ENCODE measurements at regions not wholly inside any gene's neighbourhood (a gene's known extent, or its start where the extent isn't known, plus 50 kb on each side); places are given as distances from the start of the nearest gene placed in this dataset.

DNA sequence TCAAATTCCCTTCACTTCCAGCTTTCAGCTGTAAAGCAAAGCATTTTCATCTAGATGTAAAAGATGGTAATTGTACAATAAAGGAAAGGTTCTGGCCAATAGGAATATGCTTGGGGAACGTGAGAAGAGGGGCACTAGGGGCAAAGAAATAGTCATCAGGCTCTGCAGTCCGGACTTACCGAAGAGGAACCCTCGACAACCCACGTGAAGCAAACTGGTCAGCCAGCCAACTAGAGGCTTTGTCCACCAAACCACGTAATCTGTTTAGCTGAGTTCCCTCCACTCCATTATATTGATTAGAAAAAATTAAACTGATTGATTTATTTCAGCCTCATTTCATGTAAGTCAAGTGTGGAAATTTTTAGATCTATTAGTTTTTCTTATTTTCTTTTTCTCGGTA is 300.4 kb upstream of the FANCL start:
- in situ Hi-C loops (cut with HindIII; ENCODE audit: low pct_unique_long_range_greater_than_20kb, low sequenced_read_pairs): no loop called here
- no peak for TF ChIP-seq JUND (IDR thresholded peaks at IDR 0.05; ENCODE audit: low read depth)

GRCh38 chr2:58540681-58541080 is 299.6 kb upstream of the FANCL start:
- no peak for TF ChIP-seq JUND (IDR thresholded peaks at IDR 0.05; ENCODE audit: low read depth)
- in situ Hi-C loops (cut with HindIII; ENCODE audit: low pct_unique_long_range_greater_than_20kb, low sequenced_read_pairs): no loop called here
- DNase-seq (ENCODE audit: low read depth in 1 of 2, low spot score in 1 of 2): no peak

More for the DNA sequence above, 300.4 kb upstream of the FANCL start:
- no peak for DNase-seq (ENCODE audit: low read depth in 1 of 2, low spot score in 1 of 2)

DNA sequence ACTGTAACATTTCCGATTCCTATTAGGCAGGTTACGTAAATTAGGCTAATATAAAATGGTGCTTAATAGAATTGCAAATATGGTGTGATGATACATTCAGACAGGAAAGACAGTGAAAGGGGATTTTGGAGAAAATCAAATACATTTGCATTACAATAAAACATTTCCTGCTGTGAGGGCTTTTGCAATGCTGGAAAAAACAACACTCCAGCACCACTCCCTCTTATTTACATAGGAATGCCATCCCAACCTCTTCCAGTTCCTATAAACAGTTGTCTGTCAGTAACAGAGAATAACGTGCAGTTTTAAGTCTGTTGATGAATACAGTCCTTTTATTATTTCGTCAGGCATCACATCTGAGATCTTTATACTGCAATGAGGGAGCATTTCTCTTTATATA is 298.8 kb upstream of the FANCL start:
- in situ Hi-C loops (cut with HindIII; ENCODE audit: low pct_unique_long_range_greater_than_20kb, low sequenced_read_pairs): no loop called here
- DNase-seq (ENCODE audit: low read depth in 1 of 2, low spot score in 1 of 2): no peak
- no peak for TF ChIP-seq JUND (IDR thresholded peaks at IDR 0.05; ENCODE audit: low read depth)

- no peak for TF ChIP-seq JUND (IDR thresholded peaks at IDR 0.05; ENCODE audit: low read depth)
- in situ Hi-C loops (cut with HindIII; ENCODE audit: low pct_unique_long_range_greater_than_20kb, low sequenced_read_pairs): no loop called here
- DNase-seq (ENCODE audit: low read depth in 1 of 2, low spot score in 1 of 2): no peak
These were observed 294.9 kb upstream of the FANCL start for GRCh38 chr2:58535990-58536389.

- DNase-seq (ENCODE audit: low read depth in 1 of 2, low spot score in 1 of 2): no peak
- TF ChIP-seq JUND (IDR thresholded peaks at IDR 0.05; ENCODE audit: low read depth): no peak
- in situ Hi-C loops (cut with HindIII; ENCODE audit: low pct_unique_long_range_greater_than_20kb, low sequenced_read_pairs): no loop called here
These were observed 294.1 kb upstream of the FANCL start for GRCh38 chr2:58535182-58535581.

- in situ Hi-C loops (cut with HindIII; ENCODE audit: low pct_unique_long_range_greater_than_20kb, low sequenced_read_pairs): no loop called here
- TF ChIP-seq JUND (IDR thresholded peaks at IDR 0.05; ENCODE audit: low read depth): no peak
- DNase-seq (ENCODE audit: low read depth in 1 of 2, low spot score in 1 of 2): peak in 1 of 2 experiments; percentile 6
These were observed 292.3 kb upstream of the FANCL start for GRCh38 chr2:58533376-58533775.

GRCh38 chr2:58532641-58533040 is 291.5 kb upstream of the FANCL start:
- DNase-seq (ENCODE audit: low read depth in 1 of 2, low spot score in 1 of 2): peak in 1 of 2 experiments; percentile 86
- in situ Hi-C loops (cut with HindIII; ENCODE audit: low pct_unique_long_range_greater_than_20kb, low sequenced_read_pairs): no loop called here
- TF ChIP-seq JUND (IDR thresholded peaks at IDR 0.05; ENCODE audit: low read depth): no peak

DNA sequence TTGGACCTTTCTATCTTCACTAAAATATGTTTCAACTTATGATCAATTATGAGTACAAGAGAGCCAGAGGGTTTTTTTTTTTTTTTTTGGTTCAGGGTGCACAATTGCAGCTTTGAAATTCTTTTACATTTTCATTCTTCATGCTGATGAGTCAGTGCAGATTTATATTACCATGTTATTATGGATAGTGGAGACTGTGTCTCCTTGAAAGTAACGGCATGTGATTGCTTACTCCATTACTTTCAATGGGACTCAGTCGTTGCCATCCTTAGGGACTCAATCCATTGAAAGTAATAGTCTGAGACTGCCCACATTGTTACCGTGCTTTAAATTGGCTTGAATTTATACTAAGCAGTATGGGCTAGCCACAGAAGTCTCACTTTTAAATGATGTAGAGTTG is 286.5 kb upstream of the FANCL start:
- no peak for DNase-seq (ENCODE audit: low read depth in 1 of 2, low spot score in 1 of 2)
- TF ChIP-seq JUND (IDR thresholded peaks at IDR 0.05; ENCODE audit: low read depth): no peak
- in situ Hi-C loops (cut with HindIII; ENCODE audit: low pct_unique_long_range_greater_than_20kb, low sequenced_read_pairs): no loop called here

- in situ Hi-C loops (cut with HindIII; ENCODE audit: low pct_unique_long_range_greater_than_20kb, low sequenced_read_pairs): no loop called here
- no peak for TF ChIP-seq JUND (IDR thresholded peaks at IDR 0.05; ENCODE audit: low read depth)
- no peak for DNase-seq (ENCODE audit: low read depth in 1 of 2, low spot score in 1 of 2)
These were observed 280.9 kb upstream of the FANCL start for GRCh38 chr2:58521803-58522554.

DNA sequence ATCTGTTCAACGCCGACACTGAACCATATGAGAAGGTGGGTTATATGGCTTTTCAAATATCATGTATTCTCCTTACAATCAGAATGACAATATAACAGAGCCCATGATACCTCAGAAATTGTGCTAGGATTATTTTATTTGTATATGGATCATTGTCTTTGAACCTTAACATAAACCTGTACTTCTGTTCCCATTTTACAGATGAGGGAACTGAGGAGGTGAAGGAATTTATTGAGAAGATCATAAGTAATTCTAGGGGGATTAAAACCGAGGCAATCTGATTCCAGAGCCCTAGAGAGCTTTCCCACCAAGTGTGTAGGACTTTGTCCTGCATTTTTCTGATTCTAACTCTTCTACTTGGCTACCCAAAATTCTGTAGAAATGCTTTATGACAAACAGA is 279.8 kb upstream of the FANCL start:
- TF ChIP-seq JUND (IDR thresholded peaks at IDR 0.05; ENCODE audit: low read depth): no peak
- DNase-seq (ENCODE audit: low read depth in 1 of 2, low spot score in 1 of 2): no peak
- in situ Hi-C loops (cut with HindIII; ENCODE audit: low pct_unique_long_range_greater_than_20kb, low sequenced_read_pairs): no loop called here

DNA sequence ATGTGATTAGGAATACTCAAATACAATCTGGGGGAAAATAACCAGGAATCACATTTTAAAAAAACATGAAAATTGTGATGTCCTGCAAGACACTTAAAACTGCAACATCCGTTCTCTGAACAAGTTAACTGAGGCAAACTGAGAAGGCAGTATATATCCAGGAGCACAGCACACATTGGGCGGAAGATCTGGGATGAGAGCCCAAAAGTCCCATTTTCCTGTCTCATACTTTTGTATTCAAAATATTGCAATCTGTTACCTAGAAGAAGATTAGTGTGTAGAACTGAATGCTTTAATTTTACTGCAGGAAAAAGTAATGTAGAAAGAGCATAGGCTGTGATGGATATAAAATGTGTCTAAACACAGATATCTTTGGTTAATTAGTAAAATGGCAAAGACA is 276.8 kb upstream of the FANCL start:
- in situ Hi-C loops (cut with HindIII; ENCODE audit: low pct_unique_long_range_greater_than_20kb, low sequenced_read_pairs): no loop called here
- DNase-seq (ENCODE audit: low read depth in 1 of 2, low spot score in 1 of 2): no peak
- TF ChIP-seq JUND (IDR thresholded peaks at IDR 0.05; ENCODE audit: low read depth): no peak

DNA sequence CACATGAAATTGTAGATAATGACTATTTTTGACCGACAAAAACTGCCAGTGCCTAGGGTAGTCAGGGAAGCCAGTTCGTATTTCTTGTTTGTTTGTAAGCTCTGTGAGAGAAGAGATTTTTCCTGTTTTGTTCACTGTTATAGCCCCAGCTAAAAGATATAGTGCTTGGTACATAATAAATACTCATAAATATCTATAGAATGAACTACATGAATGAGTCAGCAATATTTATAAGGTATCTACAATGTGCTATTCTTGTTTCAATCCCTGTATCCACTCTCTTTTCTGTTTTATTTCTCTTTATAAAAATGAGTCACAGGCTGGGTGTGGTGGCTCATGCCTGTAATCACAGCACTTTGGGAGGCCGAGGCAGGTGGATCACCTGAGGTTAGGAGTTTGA is 275.6 kb upstream of the FANCL start:
- no peak for TF ChIP-seq JUND (IDR thresholded peaks at IDR 0.05; ENCODE audit: low read depth)
- no peak for DNase-seq (ENCODE audit: low read depth in 1 of 2, low spot score in 1 of 2)
- in situ Hi-C loops (cut with HindIII; ENCODE audit: low pct_unique_long_range_greater_than_20kb, low sequenced_read_pairs): no loop called here

DNA sequence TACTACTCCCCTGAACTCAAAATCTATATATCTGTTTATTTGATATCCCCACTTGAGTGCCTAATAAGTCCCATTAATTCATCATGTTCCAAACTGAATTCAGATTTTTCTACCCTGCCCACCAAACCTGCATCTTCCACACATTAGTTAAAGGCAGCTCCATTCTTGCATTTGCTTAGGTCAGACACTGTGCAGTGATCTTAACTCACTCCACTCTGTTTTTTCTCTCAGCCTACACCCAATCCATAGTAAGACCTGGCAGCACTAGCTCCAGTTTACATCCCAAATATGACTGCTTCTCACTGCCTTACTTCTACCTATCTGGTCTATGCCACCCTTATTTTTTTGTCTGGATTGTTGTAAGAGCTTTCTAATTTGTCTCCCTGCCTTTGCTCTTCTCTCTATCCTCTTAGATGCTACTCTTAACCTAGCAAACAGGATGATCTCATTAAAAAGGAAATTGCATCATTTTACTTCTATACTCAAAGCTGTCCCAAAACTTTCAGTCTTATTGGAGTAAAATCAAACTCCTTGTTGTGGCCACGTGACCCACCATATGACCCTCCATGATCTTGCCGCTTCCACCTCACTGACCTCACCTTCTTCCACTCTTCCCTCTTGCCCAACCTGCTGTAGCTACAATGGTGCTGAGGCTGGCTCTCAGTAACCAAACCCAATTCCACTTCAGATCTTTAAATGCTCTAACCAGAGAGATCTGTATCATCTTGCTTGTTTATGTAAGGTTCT is 274.9 kb upstream of the FANCL start:
- no peak for DNase-seq (ENCODE audit: low read depth in 1 of 2, low spot score in 1 of 2)
- in situ Hi-C loops (cut with HindIII; ENCODE audit: low pct_unique_long_range_greater_than_20kb, low sequenced_read_pairs): no loop called here

More for the DNA sequence above, 274.9 kb upstream of the FANCL start:
- TF ChIP-seq JUND (IDR thresholded peaks at IDR 0.05; ENCODE audit: low read depth): no peak
